Neuronal stem cell (in vitro differentiated cells): ENCODE measurements at regions not wholly inside any gene's neighbourhood (a gene's known extent, or its start where the extent isn't known, plus 50 kb on each side); places are given as distances from the start of the nearest gene placed in this dataset.

ENCODE experiments used
- DNase-seq: peaks from one replicate; pipeline ENCODE4 v3.0.0-alpha.2; 2013; ENCODE audit warnings: low spot score
- H2AFZ ChIP-seq: one replicate; pipeline ENCODE4 v1.6.1; 2013; ENCODE audit warnings: mild to moderate bottlenecking, low read length, inconsistent platforms
- H2AK5ac ChIP-seq: 2 replicates; pipeline ENCODE4 v1.6.1; 2013; ENCODE audit warnings: low read depth, mild to moderate bottlenecking, inconsistent platforms, low read length, moderate library complexity, mixed read lengths
- H2BK120ac ChIP-seq: 2 replicates; pipeline ENCODE4 v1.6.1; 2013; ENCODE audit warnings: low read depth, mild to moderate bottlenecking, inconsistent platforms, low read length, moderate library complexity, mixed read lengths
- H2BK12ac ChIP-seq: one replicate; pipeline ENCODE4 v1.6.1; 2013; ENCODE audit warnings: low read length, inconsistent platforms
- H2BK15ac ChIP-seq: 2 replicates; pipeline ENCODE4 v1.6.1; 2013; ENCODE audit warnings: mild to moderate bottlenecking, low read length, inconsistent platforms, mixed read lengths
- H2BK5ac ChIP-seq: one replicate; pipeline ENCODE4 v1.6.1; 2013; ENCODE audit warnings: inconsistent platforms, mild to moderate bottlenecking, low read length, moderate library complexity
- H3K14ac ChIP-seq: one replicate; pipeline ENCODE4 v1.6.1; 2013; ENCODE audit warnings: low read length, inconsistent platforms
- H3K18ac ChIP-seq: 2 replicates; pipeline ENCODE4 v1.6.1; 2013; ENCODE audit warnings: low read length, inconsistent platforms
- H3K23ac ChIP-seq: 2 replicates; pipeline ENCODE4 v1.6.1; 2013; ENCODE audit warnings: low read depth, mild to moderate bottlenecking, mixed read lengths, low read length, inconsistent platforms; ENCODE audit not compliant: poor library complexity
- H3K27ac ChIP-seq: replicated peaks from 3 replicates; pipeline ENCODE4 v1.5.1; 2013; ENCODE audit warnings: low read length, inconsistent platforms
- H3K27me3 ChIP-seq, 3 experiments: 2 replicates each; pipeline ENCODE4 v1.6.1; 2013; ENCODE audit warnings: low read length in 3 of 3, mild to moderate bottlenecking in 2 of 3, inconsistent platforms in 1 of 3, low read depth in 1 of 3, mixed read lengths in 1 of 3, moderate library complexity in 1 of 3; ENCODE audit not compliant: control insufficient read depth in 3 of 3, insufficient read depth in 3 of 3
- H3K36me3 ChIP-seq, 2 donors: replicated peaks in 1 of 2; 2 replicates each; pipeline ENCODE4 v1.6.1; 2013; ENCODE audit warnings: low read length in 2 of 2; ENCODE audit not compliant: control insufficient read depth in 2 of 2, insufficient read depth in 2 of 2
- H3K4ac ChIP-seq: 2 replicates; pipeline ENCODE4 v1.6.1; 2013; ENCODE audit warnings: inconsistent platforms, mild to moderate bottlenecking, low read length, moderate library complexity
- H3K4me1 ChIP-seq, 2 donors: 1 replicate in 1 of 2; 2 replicates in 1 of 2; pipeline ENCODE4 v1.6.1; 2013; ENCODE audit warnings: low read length in 2 of 2, low read depth in 1 of 2; ENCODE audit not compliant: control insufficient read depth in 2 of 2, insufficient read depth in 1 of 2
- H3K4me2 ChIP-seq: one replicate; pipeline ENCODE4 v1.6.1; 2013; ENCODE audit warnings: mild to moderate bottlenecking, low read length, inconsistent platforms; ENCODE audit not compliant: insufficient read depth, poor library complexity, severe bottlenecking
- H3K4me3 ChIP-seq, 2 donors: 2 replicates each; pipeline ENCODE4 v1.5.1; 2013; ENCODE audit warnings: low read length in 2 of 2, mild to moderate bottlenecking in 2 of 2, inconsistent platforms in 1 of 2, moderate library complexity in 1 of 2
- H3K79me1 ChIP-seq: one replicate; pipeline ENCODE4 v1.6.1; 2013; ENCODE audit warnings: low read depth, mild to moderate bottlenecking, inconsistent platforms, low read length, moderate library complexity
- H3K9ac ChIP-seq: one replicate; pipeline ENCODE4 v1.6.1; 2013; ENCODE audit warnings: mild to moderate bottlenecking, low read depth, low read length, inconsistent platforms; ENCODE audit not compliant: poor library complexity
- H3K9me3 ChIP-seq, 2 donors: replicated peaks in 1 of 2; 2 replicates each; pipeline versions ENCODE3 to v1.6.1; 2013; ENCODE audit warnings: low read length in 2 of 2, mild to moderate bottlenecking in 2 of 2, inconsistent platforms in 1 of 2, low read depth in 1 of 2, mixed read lengths in 1 of 2, moderate library complexity in 1 of 2; ENCODE audit not compliant: control insufficient read depth in 2 of 2, insufficient read depth in 1 of 2
- H4K8ac ChIP-seq: one replicate; pipeline ENCODE4 v1.6.1; 2013; ENCODE audit warnings: low read depth, mild to moderate bottlenecking, inconsistent platforms, low read length, moderate library complexity
- H4K91ac ChIP-seq: one replicate; pipeline ENCODE4 v1.6.1; 2013; ENCODE audit warnings: low read length, low read depth, mild to moderate bottlenecking, inconsistent platforms; ENCODE audit not compliant: poor library complexity
- WGBS, 2 donors: extraction: QIAGEN DNeasy Blood & Tissue Kit; methylation state at CpG; one replicate each; pipeline ENCODE4 v1.1.7; 2013; ENCODE audit warnings: missing lambda C conversion rate in 2 of 2, mixed read lengths in 1 of 2; ENCODE audit not compliant: insufficient read length in 2 of 2, insufficient replicate concordance in 1 of 2; ENCODE audit errors: extremely low coverage in 2 of 2; 5-methylcytosine and 5-hydroxymethylcytosine counted together

DNA sequence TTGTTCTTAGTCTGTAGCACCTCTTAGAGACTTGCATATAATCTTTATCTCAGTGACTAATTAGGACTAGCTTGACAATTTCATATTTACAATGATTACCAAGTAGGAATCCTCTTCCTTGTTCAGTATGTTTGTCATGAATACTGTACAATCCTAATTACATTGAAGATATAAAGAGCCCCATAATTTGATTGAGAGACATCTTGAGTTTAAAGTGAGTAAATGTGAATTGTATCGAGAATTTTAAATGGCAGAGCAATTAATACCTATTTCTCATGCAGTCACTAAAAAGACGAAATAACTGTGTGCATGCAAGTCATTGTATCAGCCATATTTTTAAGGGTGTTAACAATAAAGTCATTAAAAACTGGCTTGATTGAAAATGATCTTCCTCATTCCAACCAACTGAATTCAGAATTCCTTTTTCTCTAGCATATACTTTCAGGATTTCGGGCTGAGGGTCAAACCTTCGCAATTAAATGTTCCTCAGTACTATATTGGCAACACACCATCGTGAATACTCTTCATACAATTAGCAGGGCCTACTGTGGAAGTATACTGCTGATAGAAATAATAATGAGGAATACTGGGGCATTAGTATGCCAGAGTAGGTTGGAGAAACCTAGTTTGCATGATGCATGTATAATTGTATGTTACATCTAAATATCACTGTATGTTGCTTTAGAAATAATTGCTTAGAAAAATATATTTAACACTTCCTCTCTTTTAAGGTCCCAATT, 284.7 kb upstream of the TMEM161B start:
- no peaks in the 10 kb centered on the region for H3K79me1 ChIP-seq
- no peak overlapping the region for H2BK12ac ChIP-seq
- H3K4me2 ChIP-seq = no peak overlapping the region
- H3K36me3 ChIP-seq = no peaks in the 10 kb centered on the region
- no peak overlapping the region for H3K4me3 ChIP-seq
- H3K4ac ChIP-seq = no peak overlapping the region
- no peak overlapping the region for H2BK15ac ChIP-seq
- no peak overlapping the region for H3K9ac ChIP-seq
- no peaks in the 10 kb centered on the region for H3K9me3 ChIP-seq
- H4K8ac ChIP-seq = no peak overlapping the region
- H3K4me1 ChIP-seq = peaks cover 3 to 24% of the 10 kb centered on the region in 2 donors
- H3K14ac ChIP-seq = no peak overlapping the region
- H3K27ac ChIP-seq = no peak overlapping the region
- DNase-seq = no peak
- peaks cover 0 to 3% (median 0%) of the 10 kb centered on the region in 3 experiments for H3K27me3 ChIP-seq
- H2BK120ac ChIP-seq = no peak overlapping the region
- no peak overlapping the region for H2AFZ ChIP-seq
- H4K91ac ChIP-seq = no peak overlapping the region
- no peak overlapping the region for H3K23ac ChIP-seq
- no peak overlapping the region for H2AK5ac ChIP-seq
- no peak overlapping the region for H3K18ac ChIP-seq
- WGBS, 2 donors = no CpG with 5 or more reads among the region's 5 CpGs
- H2BK5ac ChIP-seq = no peak overlapping the region

DNA sequence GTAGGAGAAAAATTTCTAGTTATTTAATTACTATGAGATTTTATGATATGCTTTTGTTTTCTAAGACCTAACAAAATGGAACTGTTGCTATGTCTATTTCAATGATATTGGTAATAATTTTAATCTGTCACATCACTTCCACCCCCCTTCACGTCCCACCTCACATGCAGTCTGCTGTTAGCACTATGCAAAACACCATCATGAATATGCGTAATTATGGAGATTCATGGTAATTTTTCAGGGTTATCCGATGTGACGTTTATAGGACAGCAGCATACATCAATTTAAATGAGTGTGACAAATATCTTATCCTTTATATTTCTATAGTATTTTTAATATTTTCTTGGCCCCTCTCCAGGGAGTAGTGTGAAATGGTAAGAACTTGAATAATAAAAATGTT, 283.8 kb upstream of the TMEM161B start:
- H3K9ac ChIP-seq = no peak overlapping the region
- H4K91ac ChIP-seq = no peak overlapping the region
- H3K23ac ChIP-seq = no peak overlapping the region
- H2BK15ac ChIP-seq = no peak overlapping the region
- no peak overlapping the region for H3K4me3 ChIP-seq
- no peak overlapping the region for H2AK5ac ChIP-seq
- no peak overlapping the region for H3K18ac ChIP-seq
- peaks cover 0 to 3% (median 0%) of the 10 kb centered on the region in 3 experiments for H3K27me3 ChIP-seq
- no peaks in the 10 kb centered on the region for H3K36me3 ChIP-seq
- H3K4me2 ChIP-seq = no peak overlapping the region
- H4K8ac ChIP-seq = no peak overlapping the region
- no peak overlapping the region for H3K4ac ChIP-seq
- no peak overlapping the region for H2BK12ac ChIP-seq
- peaks cover 3 to 17% of the 10 kb centered on the region in 2 donors for H3K4me1 ChIP-seq
- H2BK120ac ChIP-seq = no peak overlapping the region
- H2AFZ ChIP-seq = no peak overlapping the region
- no peaks in the 10 kb centered on the region for H3K79me1 ChIP-seq
- no peak for DNase-seq
- no peak overlapping the region for H3K27ac ChIP-seq
- H2BK5ac ChIP-seq = no peak overlapping the region
- H3K9me3 ChIP-seq = no peaks in the 10 kb centered on the region
- no peak overlapping the region for H3K14ac ChIP-seq
- no CpG with 5 or more reads among the region's 4 CpGs for WGBS, 2 donors

DNA sequence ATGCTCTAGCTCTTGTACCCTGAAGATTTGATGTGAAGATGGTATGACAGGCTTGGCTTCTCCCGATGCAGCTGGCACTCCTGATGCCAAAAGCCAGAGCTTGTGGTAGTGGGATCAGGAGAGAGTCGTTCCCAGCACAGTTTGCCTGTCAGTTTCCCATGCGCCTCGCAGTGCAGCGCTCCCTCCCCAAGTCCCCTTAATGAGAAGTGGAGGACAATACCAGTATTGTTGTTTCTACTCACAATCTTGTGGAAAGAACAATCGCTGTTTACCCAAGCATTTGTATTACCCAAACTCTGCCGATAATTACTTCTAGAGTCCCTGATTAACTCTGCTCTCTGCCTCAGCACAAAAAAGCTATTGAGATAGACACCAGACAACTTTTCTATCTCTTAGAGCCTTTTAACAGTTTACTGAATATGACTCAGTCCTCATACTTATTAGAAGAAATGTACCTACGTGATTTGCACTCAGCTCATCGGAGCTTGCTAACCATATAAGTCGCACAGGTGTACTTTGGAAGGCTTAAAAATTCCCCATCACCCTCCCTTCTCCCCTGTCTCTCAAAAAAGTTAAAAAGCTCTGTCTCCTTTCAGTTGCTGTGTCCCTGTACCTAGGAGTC, 283.2 kb upstream of the TMEM161B start:
- Histone ChIP-seq H2BK120ac (no peak overlapping the region), H3K4me3 (no peak overlapping the region), H2AFZ (peak overlapping the region; percentile 50), H3K9ac (no peak overlapping the region), H3K14ac (no peak overlapping the region), H3K27me3 (peaks cover 0 to 3% (median 0%) of the 10 kb centered on the region in 3 experiments), H3K27ac (peak overlapping the region; percentile 71), H3K9me3 (no peaks in the 10 kb centered on the region), H3K23ac (no peak overlapping the region), H2BK15ac (no peak overlapping the region), H3K4ac (no peak overlapping the region), H4K91ac (no peak overlapping the region), H3K4me2 (no peak overlapping the region), H3K36me3 (no peaks in the 10 kb centered on the region), H3K18ac (no peak overlapping the region), H3K79me1 (no peaks in the 10 kb centered on the region), H2AK5ac (no peak overlapping the region), H2BK5ac (no peak overlapping the region), H4K8ac (no peak overlapping the region), H3K4me1 (peaks cover 3 to 16% of the 10 kb centered on the region in 2 donors), H2BK12ac (no peak overlapping the region)
- peak; percentile 81 for DNase-seq
- WGBS, 2 donors = no CpG with 5 or more reads among the region's 10 CpGs

DNA sequence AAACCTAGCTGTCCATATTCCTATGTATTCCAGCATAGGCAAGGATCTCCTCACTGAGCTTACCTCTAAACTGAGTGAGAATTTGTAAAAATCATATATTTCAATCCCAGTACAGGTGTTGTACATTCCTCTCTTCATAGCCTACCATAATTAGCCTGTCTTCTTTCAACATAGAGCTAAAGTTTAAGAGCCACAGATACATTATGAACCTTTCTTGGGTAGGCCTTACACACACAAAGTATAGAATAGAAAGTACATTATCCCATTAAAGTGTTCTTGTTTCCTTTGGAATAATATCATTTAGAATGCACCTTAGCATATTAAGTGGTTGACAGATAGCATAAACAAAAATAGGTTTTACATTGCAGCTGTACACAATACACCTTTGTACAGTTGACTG, 282.1 kb upstream of the TMEM161B start:
- Histone ChIP-seq H3K4me1 (peaks cover 3 to 9% of the 10 kb centered on the region in 2 donors), H2BK120ac (no peak overlapping the region), H3K14ac (no peak overlapping the region), H3K9me3 (no peaks in the 10 kb centered on the region), H3K36me3 (no peaks in the 10 kb centered on the region), H2BK15ac (no peak overlapping the region), H3K18ac (no peak overlapping the region), H4K91ac (no peak overlapping the region), H3K27ac (no peak overlapping the region), H3K4me2 (no peak overlapping the region), H3K27me3 (peaks cover 0 to 3% (median 0%) of the 10 kb centered on the region in 3 experiments), H3K23ac (no peak overlapping the region), H2AK5ac (no peak overlapping the region), H2BK12ac (no peak overlapping the region), H4K8ac (no peak overlapping the region), H3K9ac (no peak overlapping the region), H3K4ac (no peak overlapping the region), H3K4me3 (no peak overlapping the region), H2AFZ (no peak overlapping the region), H3K79me1 (no peaks in the 10 kb centered on the region), H2BK5ac (no peak overlapping the region)
- DNase-seq = no peak
